Stimulated activated naive CD8-positive, alpha-beta T cell treated with anti-CD3 and anti-CD28 coated beads, Interleukin-15, amount 100 ng/mL, for 72 hours (primary cell): ENCODE measurements at regions not wholly inside any gene's neighbourhood (a gene's known extent, or its start where the extent isn't known, plus 50 kb on each side); places are given as distances from the start of the nearest gene placed in this dataset.

Source experiments
- ATAC-seq: fragments of 150-1000 bp; cut with Tn5 transposase; 2 replicates; pipeline ENCODE4 v1.10.0; 2021; ENCODE audit warnings: mild to moderate bottlenecking, moderate library complexity
- DNase-seq, 2 donors: peaks; one replicate each; pipeline ENCODE4 v3.0.0; 2021 to 2022
- H3K27ac Mint-ChIP-seq, 2 donors: one replicate each; pipeline ENCODE4 v1.8.0; 2022; ENCODE audit warnings: mild to moderate bottlenecking in 2 of 2, mixed read lengths in 2 of 2, moderate library complexity in 2 of 2
- H3K27me3 Mint-ChIP-seq: one replicate; pipeline ENCODE4 v1.8.0; 2022; ENCODE audit warnings: mixed read lengths
- H3K4me1 Mint-ChIP-seq: one replicate; pipeline ENCODE4 v1.8.0; 2022; ENCODE audit warnings: mild to moderate bottlenecking, mixed read lengths
- H3K4me3 Mint-ChIP-seq, 2 donors: one replicate each; pipeline ENCODE4 v1.8.0; 2022; ENCODE audit warnings: mild to moderate bottlenecking in 2 of 2, mixed read lengths in 2 of 2, moderate library complexity in 1 of 2
- H3K9me3 Mint-ChIP-seq, 2 donors: one replicate each; pipeline ENCODE4 v1.8.0; 2022; ENCODE audit warnings: mixed read lengths in 2 of 2

GRCh38 chr15:62567501-62567900 is 402.4 kb upstream of the C2CD4B start:
- Mint-ChIP-seq H3K27ac (no peak overlapping the region), H3K27me3 (peaks cover 15% of the 10 kb centered on the region), H3K9me3 (no peaks in the 10 kb centered on the region), H3K4me1 (no peaks in the 10 kb centered on the region), H3K4me3 (no peak overlapping the region)
- no peak for ATAC-seq
- no peak for DNase-seq

- Mint-ChIP-seq H3K4me1 (no peaks in the 10 kb centered on the region), H3K27me3 (peaks cover 15% of the 10 kb centered on the region), H3K4me3 (no peak overlapping the region), H3K9me3 (no peaks in the 10 kb centered on the region), H3K27ac (no peak overlapping the region)
- DNase-seq (no peak), ATAC-seq (no peak)
Measured at GRCh38 chr15:62568004-62568403, 402.9 kb upstream of the C2CD4B start.

- Mint-ChIP-seq H3K4me1 (no peaks in the 10 kb centered on the region), H3K27me3 (peaks cover 8% of the 10 kb centered on the region), H3K27ac (no peak overlapping the region), H3K4me3 (no peak overlapping the region), H3K9me3 (no peaks in the 10 kb centered on the region)
- ATAC-seq: no peak
- no peak for DNase-seq
Measured at GRCh38 chr15:62568702-62569101, 403.6 kb upstream of the C2CD4B start.

- DNase-seq (no peak), ATAC-seq (no peak)
- Mint-ChIP-seq H3K4me1 (no peaks in the 10 kb centered on the region), H3K27ac (no peak overlapping the region), H3K9me3 (no peaks in the 10 kb centered on the region), H3K4me3 (no peak overlapping the region), H3K27me3 (no peaks in the 10 kb centered on the region)
Measured at GRCh38 chr15:62569460-62570404, 404.6 kb upstream of the C2CD4B start.

GRCh38 chr15:62570405-62570783 is 405.3 kb upstream of the C2CD4B start:
- no peaks in the 10 kb centered on the region for H3K4me1 Mint-ChIP-seq
- no peak overlapping the region for H3K27ac Mint-ChIP-seq
- ATAC-seq (no peak), DNase-seq (no peak)
- H3K4me3 Mint-ChIP-seq: no peak overlapping the region
- no peaks in the 10 kb centered on the region for H3K9me3 Mint-ChIP-seq
- H3K27me3 Mint-ChIP-seq: no peaks in the 10 kb centered on the region

- no peaks in the 10 kb centered on the region for H3K27me3 Mint-ChIP-seq
- H3K4me1 Mint-ChIP-seq: no peaks in the 10 kb centered on the region
- no peaks in the 10 kb centered on the region for H3K9me3 Mint-ChIP-seq
- H3K4me3 Mint-ChIP-seq: no peak overlapping the region
- DNase-seq (no peak), ATAC-seq (no peak)
- peak overlapping the region in 1 of 2 donors; percentile 37 for H3K27ac Mint-ChIP-seq
Measured at GRCh38 chr15:62571072-62571471, 406.0 kb upstream of the C2CD4B start.

GRCh38 chr15:62572797-62573196 is 407.7 kb upstream of the C2CD4B start:
- DNase-seq: no peak
- ATAC-seq: no peak
- no peaks in the 10 kb centered on the region for H3K27me3 Mint-ChIP-seq

GRCh38 chr15:62573876-62574275 is 408.8 kb upstream of the C2CD4B start:
- no peaks in the 10 kb centered on the region for H3K27me3 Mint-ChIP-seq
- no peaks in the 10 kb centered on the region for H3K9me3 Mint-ChIP-seq
- DNase-seq: no peak

More at GRCh38 chr15:62572797-62573196, 407.7 kb upstream of the C2CD4B start:
- Mint-ChIP-seq H3K9me3 (no peaks in the 10 kb centered on the region), H3K27ac (peak overlapping the region; percentile 44 to 77), H3K4me3 (no peak overlapping the region), H3K4me1 (no peaks in the 10 kb centered on the region)

GRCh38 chr15:62578546-62578945 is 413.5 kb upstream of the C2CD4B start:
- H3K27me3 Mint-ChIP-seq: peaks cover 5% of the 10 kb centered on the region
- H3K27ac Mint-ChIP-seq: no peak overlapping the region
- ATAC-seq (no peak), DNase-seq (no peak)
- H3K4me3 Mint-ChIP-seq: no peak overlapping the region
- no peaks in the 10 kb centered on the region for H3K4me1 Mint-ChIP-seq
- H3K9me3 Mint-ChIP-seq: no peaks in the 10 kb centered on the region

More at GRCh38 chr15:62573876-62574275, 408.8 kb upstream of the C2CD4B start:
- ATAC-seq: no peak
- Mint-ChIP-seq H3K4me3 (no peak overlapping the region), H3K4me1 (no peaks in the 10 kb centered on the region), H3K27ac (peak overlapping the region in 1 of 2 donors; percentile 14)

- Mint-ChIP-seq H3K4me1 (no peaks in the 10 kb centered on the region), H3K4me3 (no peak overlapping the region), H3K9me3 (no peaks in the 10 kb centered on the region), H3K27me3 (peaks cover 5% of the 10 kb centered on the region), H3K27ac (no peak overlapping the region)
- ATAC-seq: no peak
- no peak for DNase-seq
Measured at GRCh38 chr15:62578960-62579359, 413.9 kb upstream of the C2CD4B start.

- Mint-ChIP-seq H3K27me3 (peaks cover 5% of the 10 kb centered on the region), H3K4me1 (no peaks in the 10 kb centered on the region), H3K27ac (no peak overlapping the region), H3K9me3 (no peaks in the 10 kb centered on the region), H3K4me3 (no peak overlapping the region)
- no peak for ATAC-seq
- DNase-seq: no peak
Measured at GRCh38 chr15:62579842-62580241, 414.8 kb upstream of the C2CD4B start.

- ATAC-seq: no peak
- H3K27ac Mint-ChIP-seq: no peak overlapping the region
- H3K9me3 Mint-ChIP-seq: no peaks in the 10 kb centered on the region
- no peak overlapping the region for H3K4me3 Mint-ChIP-seq
- peaks cover 5% of the 10 kb centered on the region for H3K27me3 Mint-ChIP-seq
- H3K4me1 Mint-ChIP-seq: no peaks in the 10 kb centered on the region
- DNase-seq: no peak
Measured at GRCh38 chr15:62582580-62582979, 417.5 kb upstream of the C2CD4B start.

GRCh38 chr15:62584301-62585235 is 419.5 kb upstream of the C2CD4B start:
- no peaks in the 10 kb centered on the region for H3K4me1 Mint-ChIP-seq
- no peak for ATAC-seq
- H3K4me3 Mint-ChIP-seq: no peak overlapping the region
- H3K27me3 Mint-ChIP-seq: peaks cover 5% of the 10 kb centered on the region
- no peak overlapping the region for H3K27ac Mint-ChIP-seq
- H3K9me3 Mint-ChIP-seq: no peaks in the 10 kb centered on the region
- DNase-seq: no peak

GRCh38 chr15:62588938-62589670 is 424.0 kb upstream of the C2CD4B start:
- Mint-ChIP-seq H3K4me3 (no peak overlapping the region), H3K27ac (no peak overlapping the region), H3K4me1 (no peaks in the 10 kb centered on the region), H3K27me3 (peaks cover 13% of the 10 kb centered on the region), H3K9me3 (no peaks in the 10 kb centered on the region)
- DNase-seq: no peak
- ATAC-seq: no peak
